GM12878 (cell line): ENCODE measurements at regions not wholly inside any gene's neighbourhood (a gene's known extent, or its start where the extent isn't known, plus 50 kb on each side); places are given as distances from the start of the nearest gene placed in this dataset.

Experiments used
- ATAC-seq: fragments of 200-7000 bp; cut with Tn5 transposase; 3 replicates; pipeline ENCODE4 v1.9.1; 2020; ENCODE audit warnings: mild to moderate bottlenecking, moderate library complexity
- BruUV-seq: library from RNA; stranded (reverse); fragments of 400-500 nt; replicated peaks from 2 replicates; lab custom pipeline; 2021; lab: Mats Ljungman, UMichigan
- CTCF ChIA-PET: fragments of 300-600 bp; sonication (Branson Sonifier 250); formaldehyde crosslinking; extraction: SDS; loops from one replicate; lab custom pipeline; 2021; ENCODE audit warnings: inconsistent platforms; lab: Yijun Ruan, JAX
- POLR2A ChIA-PET: fragments of 350-600 bp; formaldehyde crosslinking; extraction: SDS; loops from one replicate; lab custom pipeline; 2021; ENCODE audit warnings: inconsistent platforms; lab: Charles Lee
- RAD21 ChIA-PET: fragments of 300-600 bp; sonication (Branson Sonifier 250); formaldehyde crosslinking; loops from one replicate; lab custom pipeline; 2023; ENCODE audit warnings: antibody characterized with exemption; ENCODE audit not compliant: unreplicated experiment; lab: Charles Lee
- SMC1A ChIA-PET: fragments of 300-600 bp; sonication (Branson Sonifier 250); formaldehyde crosslinking; loops from one replicate; lab custom pipeline; 2023; ENCODE audit not compliant: unreplicated experiment, uncharacterized antibody; lab: Charles Lee
- DNase-seq: peaks from one replicate; pipeline ENCODE4 v3.0.0-alpha.2; 2011; ENCODE audit warnings: low read depth, low spot score
- FAIRE-seq: peaks from 3 replicates; lab custom pipeline; 2011; peaks lifted over from hg19 to GRCh38; lab: Jason Lieb, UNC
- H2AFZ ChIP-seq: 2 replicates; pipeline ENCODE4 v1.6.0; 2011; ENCODE audit warnings: low read depth, low read length, control low read depth; ENCODE audit not compliant: control insufficient read depth
- H3K27ac ChIP-seq: 2 replicates; pipeline ENCODE4 v1.5.1; 2011; ENCODE audit warnings: control low read depth; ENCODE audit not compliant: control insufficient read depth, insufficient read depth
- H3K27me3 ChIP-seq, 2 experiments: replicated peaks in 1 of 2; 2 replicates each; pipeline versions ENCODE4 v1.6.0 to v1.6.1; 2011; ENCODE audit warnings: low read length in 1 of 2; ENCODE audit not compliant: control insufficient read depth in 2 of 2, insufficient read depth in 2 of 2
- H3K36me3 ChIP-seq, 2 experiments: 2 replicates each; pipeline ENCODE4 v1.5.1; 2011; ENCODE audit warnings: low read length in 1 of 2; ENCODE audit not compliant: control insufficient read depth in 2 of 2, insufficient read depth in 2 of 2
- H3K4me1 ChIP-seq: 2 replicates; pipeline ENCODE4 v1.6.1; 2011; ENCODE audit warnings: mild to moderate bottlenecking, low read length, moderate library complexity, mixed read lengths; ENCODE audit not compliant: control insufficient read depth, insufficient read depth
- H3K4me2 ChIP-seq: 2 replicates; pipeline ENCODE4 v1.6.0; 2011; ENCODE audit warnings: control low read depth; ENCODE audit not compliant: control insufficient read depth, insufficient read depth
- H3K4me3 ChIP-seq: fragments of 200-600 bp; sonication (generic); 2 replicates; pipeline ENCODE4 v1.5.1; 2016
- H3K79me2 ChIP-seq: 2 replicates; pipeline ENCODE4 v1.6.0; 2011; ENCODE audit warnings: low read length; ENCODE audit not compliant: control insufficient read depth, insufficient read depth
- H3K9ac ChIP-seq: 2 replicates; pipeline ENCODE4 v1.8.0; 2011; ENCODE audit warnings: low read length, control low read depth, mixed read lengths; ENCODE audit not compliant: control insufficient read depth, insufficient read depth
- H3K9me3 ChIP-seq: replicated peaks from 3 replicates; pipeline ENCODE4 v1.5.1; 2011; ENCODE audit warnings: mild to moderate bottlenecking, low read length; ENCODE audit not compliant: control insufficient read depth, insufficient read depth
- H4K20me1 ChIP-seq: 2 replicates; pipeline ENCODE4 v1.6.0; 2011; ENCODE audit not compliant: control insufficient read depth, insufficient read depth
- BMI1 ChIP-seq: fragments of 450-650 bp; IDR thresholded peaks from 2 replicates; pipeline ENCODE4 v1.6.1; 2016; ENCODE audit warnings: mild to moderate bottlenecking, moderate library complexity, borderline replicate concordance
- CBX5 ChIP-seq: sonication (generic); IDR thresholded peaks from 2 replicates; pipeline ENCODE4 v1.6.1; 2016; ENCODE audit warnings: low read depth, moderate library complexity, mild to moderate bottlenecking, inconsistent platforms
- CREM ChIP-seq: IDR thresholded peaks from 2 replicates; pipeline ENCODE4 v1.6.1; 2014; ENCODE audit warnings: antibody characterized with exemption, low read depth
- E4F1 ChIP-seq: fragments of 450-650 bp; IDR thresholded peaks from 2 replicates; pipeline ENCODE4 v1.6.1; 2018; ENCODE audit warnings: borderline replicate concordance, mild to moderate bottlenecking; ENCODE audit not compliant: partially characterized antibody
- EED ChIP-seq: sonication (generic); IDR thresholded peaks from 2 replicates; pipeline ENCODE4 v1.6.1; 2016; ENCODE audit warnings: antibody characterized with exemption, low read depth
- HDAC6 ChIP-seq: fragments of 200-600 bp; sonication (generic); IDR thresholded peaks from one replicate; pipeline ENCODE4 v1.8.0; 2017; ENCODE audit warnings: antibody characterized with exemption; ENCODE audit not compliant: unreplicated experiment
- IKZF2 ChIP-seq, 2 experiments: fragments of 450-650 bp; IDR thresholded peaks; 2 replicates each; pipeline ENCODE4 v1.6.1; 2017; ENCODE audit warnings: mild to moderate bottlenecking in 2 of 2, moderate library complexity in 2 of 2
- MAX ChIP-seq: IDR thresholded peaks from 2 replicates; pipeline ENCODE4 v1.6.1; 2012; ENCODE audit warnings: low read depth, low read length, improper control_type of control experiment
- MEF2B ChIP-seq: fragments of 450-650 bp; IDR thresholded peaks from 2 replicates; pipeline ENCODE4 v1.6.1; 2018; ENCODE audit warnings: mild to moderate bottlenecking, moderate library complexity; ENCODE audit not compliant: partially characterized antibody, poor library complexity, severe bottlenecking
- PAX5 ChIP-seq: IDR thresholded peaks from 2 replicates; pipeline ENCODE4 v1.6.1; 2011; ENCODE audit warnings: low read depth, low read length, borderline replicate concordance
- PML ChIP-seq: IDR thresholded peaks from 2 replicates; pipeline ENCODE4 v1.6.1; 2012; ENCODE audit warnings: low read length, inconsistent platforms
- POLR2A ChIP-seq: IDR thresholded peaks from 2 replicates; pipeline ENCODE4 v1.6.1; 2011; ENCODE audit warnings: low read depth, mild to moderate bottlenecking, low read length
- POU2F2 ChIP-seq: IDR thresholded peaks from 3 replicates; pipeline ENCODE4 v1.6.1; 2011; ENCODE audit warnings: low read depth, mild to moderate bottlenecking, low read length, borderline replicate concordance
- RAD51 ChIP-seq: fragments of 450-650 bp; IDR thresholded peaks from 2 replicates; pipeline ENCODE4 v1.6.1; 2016; ENCODE audit warnings: moderate library complexity, mild to moderate bottlenecking, inconsistent platforms
- SUPT20H ChIP-seq: IDR thresholded peaks from 2 replicates; pipeline ENCODE4 v1.6.1; 2011; ENCODE audit warnings: low read depth, mild to moderate bottlenecking, low read length, moderate library complexity, borderline replicate concordance; ENCODE audit not compliant: control insufficient read depth
- SUZ12 ChIP-seq: fragments of 200-600 bp; sonication (generic); IDR thresholded peaks from one replicate; pipeline ENCODE4 v1.6.1; 2018; ENCODE audit warnings: antibody characterized with exemption, mild to moderate bottlenecking; ENCODE audit not compliant: unreplicated experiment
- YBX1 ChIP-seq: fragments of 450-650 bp; IDR thresholded peaks from 2 replicates; pipeline ENCODE4 v1.6.1; 2016; ENCODE audit warnings: antibody characterized with exemption
- ZBED1 ChIP-seq: IDR thresholded peaks from 2 replicates; pipeline ENCODE4 v1.6.1; 2016; ENCODE audit warnings: borderline replicate concordance
- ZNF384 ChIP-seq: IDR thresholded peaks from 2 replicates; pipeline ENCODE4 v1.6.1; 2012; ENCODE audit warnings: low read depth, mild to moderate bottlenecking, low read length, improper control_type of control experiment, borderline replicate concordance
- WGBS: methylation state at CpG from one replicate; pipeline ENCODE4 v1.1.6; 2016; ENCODE audit warnings: low lambda C conversion rate; ENCODE audit not compliant: insufficient replicate concordance, insufficient coverage; ENCODE audit errors: missing lambda C conversion rate; 5-methylcytosine and 5-hydroxymethylcytosine counted together
- in situ Hi-C: fragments of 300-500 bp; cut with MboI; formaldehyde crosslinking; loops from 9 replicates; pipeline ENCODE4 v1.14.3; 2018; ENCODE audit warnings: mixed read lengths
- intact Hi-C: fragments of 100-400 bp; cut with micrococcal nuclease; formaldehyde crosslinking; loops from one replicate; pipeline ENCODE4 v1.14.2; 2022; ENCODE audit not compliant: unreplicated experiment
- TF ChIP-seq, protein P1 (sequence below): IDR thresholded peaks from 2 replicates; pipeline ENCODE4 v1.6.1; 2012; ENCODE audit warnings: low read depth, low read length, improper control_type of control experiment
- TF ChIP-seq, protein P2 (sequence below): IDR thresholded peaks from 2 replicates; pipeline ENCODE4 v1.6.1; 2011; ENCODE audit warnings: low read depth, low read length, improper control_type of control experiment, borderline replicate concordance

- TF ChIP-seq PAX5 = no peak
- no peak for TF ChIP-seq CREM
These were observed 440.0 kb downstream of the TUSC7 start (continued) for GRCh38 chr3:117149584-117149983.

DNA sequence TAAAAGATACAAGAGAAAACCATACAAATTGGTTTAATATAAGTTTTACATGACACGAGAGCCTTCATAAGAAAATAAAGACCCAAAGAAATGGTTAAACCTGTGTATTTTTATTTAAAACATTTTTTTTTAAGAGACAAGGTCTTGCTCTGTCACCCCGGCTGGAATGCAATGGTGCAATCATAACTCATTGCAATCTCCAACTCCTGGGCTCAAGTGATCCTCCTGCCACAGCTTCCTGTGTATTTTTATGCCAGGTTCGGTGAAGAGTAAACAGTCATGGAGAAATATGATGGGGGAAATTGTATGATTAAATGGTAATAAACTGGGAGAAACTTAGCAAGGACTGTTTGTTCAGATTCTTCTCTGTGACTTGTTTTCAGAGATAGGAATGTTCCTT lies 441.0 kb downstream of the TUSC7 start:
- H4K20me1 ChIP-seq = no peaks in the 10 kb centered on the region
- no peaks in the 10 kb centered on the region for H3K4me1 ChIP-seq
- no peaks in the 10 kb centered on the region for H3K36me3 ChIP-seq
- no peak overlapping the region for H3K4me2 ChIP-seq
- H3K79me2 ChIP-seq = no peaks in the 10 kb centered on the region
- RAD21 ChIA-PET = no interaction called here
- H3K27me3 ChIP-seq = no peaks in the 10 kb centered on the region
- CTCF ChIA-PET = no interaction called here
- SMC1A ChIA-PET = interaction anchor here (1.2 kb wide), 1 partner anchor 15 kb away, joined by 3 read pairs; no protein-coding TSS in a partner anchor
- in situ Hi-C loops = no loop called here
- H2AFZ ChIP-seq = no peak overlapping the region
- TF ChIP-seq YBX1 (no peak), MEF2B (no peak), ZBED1 (no peak), RAD51 (no peak), HDAC6 (no peak), POLR2A (no peak), ZNF384 (no peak), SUZ12 (no peak), E4F1 (no peak), SUPT20H (no peak), BMI1 (no peak), POU2F2 (no peak), CBX5 (no peak), PML (no peak), EED (no peak), MAX (no peak), IKZF2 (IDR thresholded peaks at IDR 0.05) (no peak)
- TF ChIP-seq, protein P1, sequence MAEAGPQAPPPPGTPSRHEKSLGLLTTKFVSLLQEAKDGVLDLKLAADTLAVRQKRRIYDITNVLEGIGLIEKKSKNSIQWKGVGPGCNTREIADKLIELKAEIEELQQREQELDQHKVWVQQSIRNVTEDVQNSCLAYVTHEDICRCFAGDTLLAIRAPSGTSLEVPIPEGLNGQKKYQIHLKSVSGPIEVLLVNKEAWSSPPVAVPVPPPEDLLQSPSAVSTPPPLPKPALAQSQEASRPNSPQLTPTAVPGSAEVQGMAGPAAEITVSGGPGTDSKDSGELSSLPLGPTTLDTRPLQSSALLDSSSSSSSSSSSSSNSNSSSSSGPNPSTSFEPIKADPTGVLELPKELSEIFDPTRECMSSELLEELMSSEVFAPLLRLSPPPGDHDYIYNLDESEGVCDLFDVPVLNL = no peak
- TF ChIP-seq, protein P2, sequence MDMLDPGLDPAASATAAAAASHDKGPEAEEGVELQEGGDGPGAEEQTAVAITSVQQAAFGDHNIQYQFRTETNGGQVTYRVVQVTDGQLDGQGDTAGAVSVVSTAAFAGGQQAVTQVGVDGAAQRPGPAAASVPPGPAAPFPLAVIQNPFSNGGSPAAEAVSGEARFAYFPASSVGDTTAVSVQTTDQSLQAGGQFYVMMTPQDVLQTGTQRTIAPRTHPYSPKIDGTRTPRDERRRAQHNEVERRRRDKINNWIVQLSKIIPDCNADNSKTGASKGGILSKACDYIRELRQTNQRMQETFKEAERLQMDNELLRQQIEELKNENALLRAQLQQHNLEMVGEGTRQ = no peak
- no peak overlapping the region for H3K27ac ChIP-seq
- FAIRE-seq (no peak), DNase-seq (no peak), ATAC-seq (no peak)
- no peak overlapping the region for H3K4me3 ChIP-seq
- 14% methylated on average over 3 of the region's 3 CpGs for WGBS
- POLR2A ChIA-PET = no interaction called here
- no TSS peak for BruUV-seq
- H3K9me3 ChIP-seq = no peaks in the 10 kb centered on the region
- intact Hi-C loops = no loop called here
- H3K9ac ChIP-seq = no peak overlapping the region
